ENCODE measurements at regions not wholly inside any gene's neighbourhood (a gene's known extent, or its start where the extent isn't known, plus 50 kb on each side); places are given as distances from the start of the nearest gene placed in this dataset.

GRCh38 chr6:1513215-1513780 lies 96.4 kb upstream of the FOXC1 start:
- TF ChIP-seq EZH2 (optimal IDR thresholded peaks at IDR 0.05; ENCODE audit: low read depth, low read length) (no peak), CTCF (IDR thresholded peaks at IDR 0.05; ENCODE audit: low read length) (no peak), EZH2phosphoT487 (IDR thresholded peaks at IDR 0.05; ENCODE audit: low read length) (no peak)
